Right hindlimb (tissue), 1 donor: ENCODE measurements at regions not wholly inside any gene's neighbourhood (a gene's known extent, or its start where the extent isn't known, plus 50 kb on each side); places are given as distances from the start of the nearest gene placed in this dataset.

Experiments used
- DNase-seq: peaks from one replicate; pipeline ENCODE4 v3.0.0-alpha.2; 2018

- no peak for DNase-seq
Observed at GRCh38 chr10:4332764-4333458, 493.1 kb upstream of the AKR1E2 start.

- DNase-seq = no peak
Observed at GRCh38 chr10:4331150-4331549, 494.9 kb upstream of the AKR1E2 start.

GRCh38 chr10:4330636-4331035 lies 495.4 kb upstream of the AKR1E2 start:
- DNase-seq = peak; percentile 51

- DNase-seq = no peak
Observed at GRCh38 chr10:4329225-4329624, 496.8 kb upstream of the AKR1E2 start.

GRCh38 chr10:4326647-4327046 lies 499.4 kb upstream of the AKR1E2 start:
- no peak for DNase-seq

- no peak for DNase-seq
Observed at GRCh38 chr10:4319870-4320367, 506.1 kb upstream of the AKR1E2 start.

GRCh38 chr10:4316161-4316810 lies 509.7 kb upstream of the AKR1E2 start:
- DNase-seq = peak; percentile 42

- DNase-seq = peak; percentile 82
Observed at GRCh38 chr10:4315551-4315950, 510.5 kb upstream of the AKR1E2 start.

- no peak for DNase-seq
Observed at GRCh38 chr10:4313051-4313450, 513.0 kb upstream of the AKR1E2 start.

- no peak for DNase-seq
Observed at GRCh38 chr10:4312051-4312835, 513.8 kb upstream of the AKR1E2 start.

GRCh38 chr10:4310172-4310571 lies 515.8 kb upstream of the AKR1E2 start:
- DNase-seq = no peak

GRCh38 chr10:4307910-4308309 lies 518.1 kb upstream of the AKR1E2 start:
- no peak for DNase-seq

- DNase-seq = no peak
Observed at GRCh38 chr10:4306871-4307270, 519.1 kb upstream of the AKR1E2 start.

GRCh38 chr10:4303045-4303444 lies 518.0 kb upstream of the KLF6 start:
- DNase-seq = no peak

GRCh38 chr10:4301291-4302045 lies 516.5 kb upstream of the KLF6 start:
- DNase-seq = no peak

GRCh38 chr10:4296161-4296560 lies 511.2 kb upstream of the KLF6 start:
- DNase-seq = no peak

- DNase-seq = no peak
Observed at GRCh38 chr10:4294996-4295792, 510.2 kb upstream of the KLF6 start.

- DNase-seq = no peak
Observed at GRCh38 chr10:4294271-4294670, 509.3 kb upstream of the KLF6 start.

GRCh38 chr10:4291990-4292389 lies 507.0 kb upstream of the KLF6 start:
- DNase-seq = peak; percentile 70

GRCh38 chr10:4285121-4285520 lies 500.1 kb upstream of the KLF6 start:
- DNase-seq = no peak

GRCh38 chr10:4283846-4284610 lies 499.0 kb upstream of the KLF6 start:
- peak; percentile 84 for DNase-seq
